HCT116 (cell line): ENCODE measurements at regions not wholly inside any gene's neighbourhood (a gene's known extent, or its start where the extent isn't known, plus 50 kb on each side); places are given as distances from the start of the nearest gene placed in this dataset.

Experiments
- ATAC-seq: fragments of 200-7000 bp; cut with Tn5 transposase; 2 replicates; pipeline ENCODE4 v1.9.1; 2020; ENCODE audit warnings: mild to moderate bottlenecking, moderate library complexity
- BruUV-seq: library from RNA; stranded (reverse); fragments of 400-500 nt; replicated peaks from 2 replicates; lab custom pipeline; 2021; lab: Mats Ljungman, UMichigan
- CTCF ChIA-PET: fragments of 300-600 bp; sonication (Branson Sonifier 250); formaldehyde crosslinking; loops from one replicate; lab custom pipeline; 2021; ENCODE audit warnings: antibody characterized with exemption; lab: Charles Lee
- POLR2A ChIA-PET: fragments of 300-600, 350-600 bp; sonication (Branson Sonifier 250); formaldehyde crosslinking; loops from one replicate; lab custom pipeline; 2021; ENCODE audit warnings: antibody characterized with exemption; lab: Charles Lee
- RAD21 ChIA-PET, 2 experiments: fragments of 300-600 bp; sonication (Branson Sonifier 250); formaldehyde crosslinking; loops; one replicate each; lab custom pipeline; 2023; ENCODE audit warnings: low total read pairs in 2 of 2; ENCODE audit not compliant: uncharacterized antibody in 2 of 2, unreplicated experiment in 2 of 2, low non-redundant PET in 1 of 2; lab: Charles Lee
- DNase-seq: peaks from one replicate; pipeline ENCODE4 v3.0.0-alpha.2; 2010; ENCODE audit warnings: low read depth, low spot score
- H2AFZ ChIP-seq: fragments of 200-600 bp; shearing (Covaris generic), sonication (generic); 2 replicates; pipeline ENCODE4 v1.6.1; 2017; ENCODE audit warnings: low read depth, mixed run types, mixed read lengths, antibody characterized with exemption, low read length; ENCODE audit not compliant: poor library complexity, severe bottlenecking
- H3K27ac ChIP-seq: 2 replicates; pipeline ENCODE4 v1.5.1; 2012; ENCODE audit warnings: low read depth, low read length
- H3K27me3 ChIP-seq: fragments of 200-600 bp; sonication (generic); 2 replicates; pipeline ENCODE4 v1.6.1; 2016; ENCODE audit warnings: mixed run types, low read length, mixed read lengths; ENCODE audit not compliant: insufficient read depth
- H3K36me3 ChIP-seq, 2 experiments: fragments of 200-500 bp in 1 of 2; fragments of 200-600 bp in 1 of 2; sonication (Bioruptor generic) in 1 of 2; sonication (generic) in 1 of 2; 2 replicates each; pipeline versions ENCODE4 v1.5.1 to v1.6.1; 2014 to 2016; ENCODE audit warnings: low read length in 2 of 2, inconsistent platforms in 1 of 2, mixed read lengths in 1 of 2, mixed run types in 1 of 2; ENCODE audit not compliant: insufficient read depth in 2 of 2, control insufficient read depth in 1 of 2
- H3K4me1 ChIP-seq, 2 experiments: fragments of 200-600 bp in 1 of 2; sonication (generic) in 1 of 2; 2 replicates each; pipeline versions ENCODE4 v1.5.1 to v1.6.1; 2012 to 2017; ENCODE audit warnings: low read length in 2 of 2, inconsistent platforms in 1 of 2, mild to moderate bottlenecking in 1 of 2, mixed read lengths in 1 of 2, mixed run types in 1 of 2, moderate library complexity in 1 of 2; ENCODE audit not compliant: insufficient read depth in 2 of 2, control insufficient read depth in 1 of 2
- H3K4me2 ChIP-seq: fragments of 200-600 bp; sonication (generic); 2 replicates; pipeline ENCODE4 v1.6.1; 2017; ENCODE audit warnings: mixed run types, low read length, mixed read lengths
- H3K4me3 ChIP-seq, 2 experiments: fragments of 200-600 bp in 1 of 2; sonication (generic) in 1 of 2; replicated peaks in 1 of 2; 2 replicates each; pipeline ENCODE4 v1.5.1; 2011 to 2016; ENCODE audit warnings: low read length in 2 of 2, control low read depth in 1 of 2, low read depth in 1 of 2, mild to moderate bottlenecking in 1 of 2, mixed read lengths in 1 of 2, mixed run types in 1 of 2
- H3K79me2 ChIP-seq: fragments of 200-600 bp; sonication (generic); 2 replicates; pipeline ENCODE4 v1.6.1; 2017; ENCODE audit warnings: mild to moderate bottlenecking, mixed run types, low read length, moderate library complexity, mixed read lengths; ENCODE audit not compliant: insufficient read depth
- H3K9ac ChIP-seq: fragments of 200-600 bp; sonication (generic); 2 replicates; pipeline ENCODE4 v1.6.1; 2016; ENCODE audit warnings: low read length, mixed read lengths
- H3K9me2 ChIP-seq: fragments of 200-600 bp; sonication (generic), shearing (Covaris generic); 2 replicates; pipeline ENCODE4 v1.6.1; 2017; ENCODE audit warnings: mixed run types, mild to moderate bottlenecking, moderate library complexity; ENCODE audit not compliant: insufficient read depth
- H3K9me3 ChIP-seq, 2 experiments: fragments of 200-500 bp in 1 of 2; fragments of 200-600 bp in 1 of 2; sonication (Bioruptor generic) in 1 of 2; sonication (generic) in 1 of 2; 2 replicates each; pipeline ENCODE4 v1.6.1; 2014 to 2017; ENCODE audit warnings: low read length in 2 of 2, mixed read lengths in 2 of 2, inconsistent platforms in 1 of 2, low read depth in 1 of 2, mild to moderate bottlenecking in 1 of 2, mixed run types in 1 of 2, moderate library complexity in 1 of 2; ENCODE audit not compliant: control insufficient read depth in 1 of 2, insufficient read depth in 1 of 2
- H4K20me1 ChIP-seq: fragments of 200-600 bp; sonication (generic), shearing (Covaris generic); 2 replicates; pipeline ENCODE4 v1.6.1; 2017; ENCODE audit warnings: mixed run types, mild to moderate bottlenecking, moderate library complexity; ENCODE audit not compliant: insufficient read depth
- CBX3 ChIP-seq: IDR thresholded peaks from 2 replicates; pipeline ENCODE4 v1.6.1; 2012; ENCODE audit warnings: low read depth
- CEBPB ChIP-seq: IDR thresholded peaks from 2 replicates; pipeline ENCODE4 v1.6.1; 2012; ENCODE audit warnings: low read depth
- CTCF ChIP-seq, 3 experiments: fragments of 200-600 bp in 1 of 3; sonication (generic) in 1 of 3; IDR thresholded peaks in 2 of 3; conservative IDR thresholded peaks in 1 of 3; 2 replicates each; pipeline ENCODE4 v1.5.1; 2012 to 2017; ENCODE audit warnings: low read depth in 2 of 3, low read length in 2 of 3, antibody characterized with exemption in 1 of 3, borderline replicate concordance in 1 of 3, control low read depth in 1 of 3, mild to moderate bottlenecking in 1 of 3, mixed read lengths in 1 of 3, mixed run types in 1 of 3, moderate library complexity in 1 of 3; ENCODE audit not compliant: insufficient read depth in 1 of 3
- EGR1 ChIP-seq: IDR thresholded peaks from 2 replicates; pipeline ENCODE4 v1.6.1; 2012; ENCODE audit warnings: low read depth
- EZH2 ChIP-seq: fragments of 200-600 bp; sonication (generic); IDR thresholded peaks from 2 replicates; pipeline ENCODE4 v1.6.1; 2017; ENCODE audit warnings: antibody characterized with exemption, mixed run types
- EZH2phosphoT487 ChIP-seq: fragments of 200-600 bp; IDR thresholded peaks from 2 replicates; pipeline ENCODE4 v1.6.1; 2018; ENCODE audit warnings: antibody characterized with exemption, borderline replicate concordance
- JUND ChIP-seq: IDR thresholded peaks from 2 replicates; pipeline ENCODE4 v1.6.1; 2012
- MAX ChIP-seq: IDR thresholded peaks from 2 replicates; pipeline ENCODE4 v1.6.1; 2012
- POLR2A ChIP-seq: IDR thresholded peaks from 2 replicates; pipeline ENCODE4 v1.7.0; 2011; ENCODE audit warnings: borderline replicate concordance; ENCODE audit not compliant: insufficient read depth, insufficient read length; ENCODE audit errors: extremely low read depth
- POLR2AphosphoS5 ChIP-seq: IDR thresholded peaks from 2 replicates; pipeline ENCODE4 v1.6.1; 2011; ENCODE audit warnings: mild to moderate bottlenecking, low read depth, low read length, moderate library complexity
- RAD21 ChIP-seq: IDR thresholded peaks from 2 replicates; pipeline ENCODE4 v1.6.1; 2012; ENCODE audit warnings: low read depth, mild to moderate bottlenecking
- SIN3A ChIP-seq: IDR thresholded peaks from 2 replicates; pipeline ENCODE4 v1.6.1; 2012; ENCODE audit warnings: low read depth
- SP1 ChIP-seq: IDR thresholded peaks from 2 replicates; pipeline ENCODE4 v1.6.1; 2012; ENCODE audit warnings: low read depth
- TCF7L2 ChIP-seq: IDR thresholded peaks from 2 replicates; pipeline ENCODE4 v1.7.0; 2011; ENCODE audit warnings: borderline replicate concordance, inconsistent platforms; ENCODE audit not compliant: insufficient read depth, insufficient read length; ENCODE audit errors: extremely low read depth
- YY1 ChIP-seq: IDR thresholded peaks from 2 replicates; pipeline ENCODE4 v1.6.1; 2011; ENCODE audit warnings: low read length, low read depth, moderate library complexity, mild to moderate bottlenecking; ENCODE audit not compliant: insufficient replicate concordance; ENCODE audit errors: extremely low read depth
- ZNF274 ChIP-seq: fragments of 200-500 bp; sonication (Bioruptor generic); IDR thresholded peaks from 2 replicates; pipeline ENCODE4 v1.6.1; 2014; ENCODE audit warnings: mild to moderate bottlenecking, low read depth, low read length, inconsistent platforms
- intact Hi-C: fragments of 100-400 bp; cut with micrococcal nuclease; formaldehyde crosslinking; loops from 2 replicates; pipeline ENCODE4 v1.10.0; 2022
- TF ChIP-seq, protein P1 (sequence below): IDR thresholded peaks from 2 replicates; pipeline ENCODE4 v1.6.1; 2012

DNA sequence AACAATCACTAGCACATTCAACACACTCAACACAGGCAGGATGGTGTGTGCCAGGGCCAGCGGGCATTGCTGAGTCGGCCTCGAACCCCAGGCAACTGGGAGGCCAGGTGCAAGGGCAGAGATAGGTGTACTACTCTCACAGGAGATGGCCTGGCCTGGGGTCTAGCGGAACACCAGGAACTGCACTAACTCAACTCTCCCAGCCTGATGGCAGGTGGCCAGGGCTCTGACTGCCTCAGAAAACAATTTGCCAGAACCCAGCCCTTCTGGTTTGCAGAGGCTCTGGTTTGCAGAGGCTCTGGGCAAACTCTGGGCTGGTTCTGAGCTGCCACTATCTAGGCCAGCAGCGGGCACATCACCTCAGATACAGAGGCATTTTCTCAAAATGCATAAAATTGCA lies 229.2 kb upstream of the CHRNA7 start:
- Histone ChIP-seq H3K79me2 (no peaks in the 10 kb centered on the region), H3K9ac (no peak overlapping the region), H3K9me2 (no peaks in the 10 kb centered on the region), H3K27ac (no peak overlapping the region), H2AFZ (no peak overlapping the region), H3K36me3 (no peaks in the 10 kb centered on the region)
- ChIA-PET CTCF (no interaction called here), RAD21 (no interaction called here), POLR2A (no interaction called here)
- BruUV-seq: no TSS peak
- TF ChIP-seq RAD21 (no peak), POLR2AphosphoS5 (no peak), ZNF274 (no peak), MAX (no peak), SP1 (no peak), JUND (no peak), EZH2phosphoT487 (no peak), YY1 (no peak)
- TF ChIP-seq, protein P1, sequence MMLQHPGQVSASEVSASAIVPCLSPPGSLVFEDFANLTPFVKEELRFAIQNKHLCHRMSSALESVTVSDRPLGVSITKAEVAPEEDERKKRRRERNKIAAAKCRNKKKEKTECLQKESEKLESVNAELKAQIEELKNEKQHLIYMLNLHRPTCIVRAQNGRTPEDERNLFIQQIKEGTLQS: no peak
- TF ChIP-seq, all 23 proteins: peak for 0
- DNase-seq: no peak
- Histone ChIP-seq H3K9me3 (no peaks in the 10 kb centered on the region), H4K20me1 (no peaks in the 10 kb centered on the region), H3K4me3 (no peak overlapping the region), H3K27me3 (no peaks in the 10 kb centered on the region), H3K4me1 (peaks cover 3 to 8% of the 10 kb centered on the region in 2 experiments; a peak in 2 of 4 replicates), H3K4me2 (no peak overlapping the region)
- intact Hi-C loops: no loop called here
- ATAC-seq: no peak

DNA sequence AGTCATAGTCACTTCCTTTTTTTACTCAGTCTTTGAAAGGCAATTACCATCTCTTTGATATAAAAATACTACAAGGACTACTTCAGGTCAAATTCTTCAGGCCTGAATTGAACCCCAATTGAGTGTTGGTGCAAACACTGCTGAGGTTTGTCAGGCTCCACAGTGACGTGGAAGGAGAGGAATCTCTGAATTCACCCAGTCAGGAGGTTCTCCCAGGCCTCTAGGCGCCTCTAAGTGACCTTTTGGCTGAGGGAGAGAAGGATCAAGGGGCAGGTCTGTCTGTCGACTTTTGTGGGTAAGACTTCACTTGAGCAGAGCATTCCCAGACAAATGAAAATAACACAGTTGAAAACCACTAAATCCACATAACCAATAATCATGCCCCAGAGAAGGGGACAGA lies 227.6 kb upstream of the CHRNA7 start:
- intact Hi-C loops: no loop called here
- no peak for ATAC-seq
- POLR2A ChIA-PET: no interaction called here
- no peak for TF ChIP-seq POLR2A
- TF ChIP-seq, protein P1: no peak
- TF ChIP-seq CEBPB: no peak
- TF ChIP-seq EGR1: no peak
- TF ChIP-seq JUND: no peak
- no peak for TF ChIP-seq EZH2
- TF ChIP-seq EZH2phosphoT487: no peak
- no peak for TF ChIP-seq CTCF (IDR thresholded peaks at IDR 0.05 in 2 of 3, conservative IDR thresholded peaks at IDR 0.05 in 1 of 3; ENCODE audit: borderline replicate concordance in 1 of 3, insufficient read depth in 1 of 3, low read depth in 2 of 3, low read length in 2 of 3)
- no peak for TF ChIP-seq CBX3
- TF ChIP-seq SP1: no peak
- TF ChIP-seq SIN3A: no peak
- TF ChIP-seq POLR2AphosphoS5: no peak
- no peak for TF ChIP-seq TCF7L2
- no peak for TF ChIP-seq ZNF274

More for the DNA sequence above, 227.6 kb upstream of the CHRNA7 start:
- no peaks in the 10 kb centered on the region; the same call in 1 of the 2 replicates for H3K27me3 ChIP-seq
- H3K9me3 ChIP-seq: no peaks in the 10 kb centered on the region
- peaks cover 3 to 8% of the 10 kb centered on the region in 2 experiments; a peak in 2 of 4 replicates for H3K4me1 ChIP-seq
- no TSS peak for BruUV-seq
- CTCF ChIA-PET: no interaction called here
- H4K20me1 ChIP-seq: no peaks in the 10 kb centered on the region
- H2AFZ ChIP-seq: no peak overlapping the region
- no peaks in the 10 kb centered on the region for H3K9me2 ChIP-seq
- no peak overlapping the region for H3K4me3 ChIP-seq
- H3K9ac ChIP-seq: no peak overlapping the region
- no peak for DNase-seq
- no peak overlapping the region for H3K4me2 ChIP-seq
- RAD21 ChIA-PET: no interaction called here
- H3K36me3 ChIP-seq: no peaks in the 10 kb centered on the region
- no peaks in the 10 kb centered on the region for H3K79me2 ChIP-seq
- no peak overlapping the region for H3K27ac ChIP-seq
